ENCODE measurements at regions not wholly inside any gene's neighbourhood (a gene's known extent, or its start where the extent isn't known, plus 50 kb on each side); places are given as distances from the start of the nearest gene placed in this dataset.

DNA sequence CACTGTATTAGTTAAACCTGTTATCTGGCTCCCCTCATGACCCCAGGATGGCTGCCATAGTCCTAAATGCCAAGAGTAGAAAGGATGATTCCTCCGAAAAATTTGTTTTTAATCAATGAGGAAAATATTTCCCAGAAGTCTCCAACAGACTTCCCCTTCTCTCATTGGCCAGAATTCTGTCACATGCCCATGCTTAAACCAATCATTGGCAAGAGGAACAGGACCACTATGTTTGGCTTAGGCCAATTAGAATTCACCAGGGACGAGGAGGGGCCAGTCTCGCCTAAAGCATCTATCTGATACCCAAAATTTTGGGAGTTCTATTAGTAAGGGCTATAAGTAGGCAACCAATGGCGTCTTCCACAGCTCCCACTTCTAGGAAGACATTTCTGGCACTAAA, 71.2 kb upstream of the IL6 start:
- TF ChIP-seq SIN3A (IDR thresholded peaks at IDR 0.05; ENCODE audit: borderline replicate concordance, insufficient read depth, low read depth, low read length): no peak
- TF ChIP-seq CTCF (IDR thresholded peaks at IDR 0.05): no peak
- TF ChIP-seq POLR2AphosphoS5 (IDR thresholded peaks at IDR 0.05; ENCODE audit: low read depth, low read length): no peak
- TF ChIP-seq REST (IDR thresholded peaks at IDR 0.05; ENCODE audit: insufficient read depth in 1 of 2, low read depth in 2 of 2, low read length in 1 of 2): no peak
- no peak for TF ChIP-seq TCF7L2 (IDR thresholded peaks at IDR 0.05; ENCODE audit: low read depth, low read length)
